ENCODE measurements at regions not wholly inside any gene's neighbourhood (a gene's known extent, or its start where the extent isn't known, plus 50 kb on each side); places are given as distances from the start of the nearest gene placed in this dataset.
"Not testable (repeated sequence)": the region's sequence is repeated elsewhere in the genome, so short reads cannot be mapped to it uniquely, and the experiment has no call there.

- no peaks in the 10 kb centered on the region for H3K4me1 Mint-ChIP-seq
- no peak overlapping the region for H3K27ac Mint-ChIP-seq
- no peaks in the 10 kb centered on the region for H3K36me3 Mint-ChIP-seq
- DNase-seq (no peak), ATAC-seq (ENCODE audit: low read depth in 2 of 2) (no peak)
- H3K4me3 Mint-ChIP-seq = no peak overlapping the region
- H3K27me3 Mint-ChIP-seq = no peaks in the 10 kb centered on the region
- H3K9me3 Mint-ChIP-seq = peaks cover 0 to 2% (median 0%) of the 10 kb centered on the region in 7 donors
- no peak overlapping the region for H3K27ac ChIP-seq (ENCODE audit: insufficient read depth, low read length, poor library complexity, severe bottlenecking)
- no peaks in the 10 kb centered on the region for H3K27me3 ChIP-seq (ENCODE audit: control insufficient read depth, insufficient read depth, low read length)
- no peak overlapping the region for H3K4me3 ChIP-seq (ENCODE audit: low read depth, low read length)
- H3K4me1 ChIP-seq (ENCODE audit: control insufficient read depth, insufficient read depth, low read length, poor library complexity, severe bottlenecking) = no peaks in the 10 kb centered on the region
- H3K9me3 ChIP-seq (ENCODE audit: control insufficient read depth in 2 of 2, low read length in 2 of 2) = no peaks in the 10 kb centered on the region
- no peaks in the 10 kb centered on the region for H3K36me3 ChIP-seq (ENCODE audit: control insufficient read depth, insufficient read depth, low read length)
Observed at GRCh38 chr6:85912582-85912981, 269.9 kb upstream of the SYNCRIP start.

DNA sequence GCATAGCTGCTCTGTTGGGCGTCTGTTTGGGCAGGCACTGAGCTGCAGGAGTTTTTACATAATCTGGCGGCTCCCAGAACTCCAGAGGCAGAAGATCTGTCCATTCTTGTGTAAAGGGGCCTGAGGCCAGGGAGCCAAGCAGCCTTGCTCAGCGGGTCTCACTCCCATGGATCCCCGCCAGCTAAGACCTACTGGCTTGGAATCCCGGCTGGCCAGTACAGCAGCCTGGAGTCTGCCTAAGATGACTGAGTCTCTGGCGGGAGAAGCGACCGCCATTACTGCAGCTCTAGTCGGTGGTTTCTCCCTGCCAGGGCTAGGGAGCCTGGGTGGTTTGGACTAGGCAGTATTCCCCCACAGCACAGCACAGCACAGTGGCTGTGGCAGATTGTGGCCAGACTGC lies 268.4 kb upstream of the SYNCRIP start:
- Mint-ChIP-seq H3K36me3 (no peaks in the 10 kb centered on the region), H3K27ac (no peak overlapping the region), H3K4me3 (no peak overlapping the region), H3K9me3 (peaks cover 0 to 8% (median 2%) of the 10 kb centered on the region in 7 donors), H3K27me3 (no peaks in the 10 kb centered on the region), H3K4me1 (no peaks in the 10 kb centered on the region)
- H3K4me1 ChIP-seq (ENCODE audit: control insufficient read depth, insufficient read depth, low read length, poor library complexity, severe bottlenecking) = no peaks in the 10 kb centered on the region
- DNase-seq (no peak), ATAC-seq (ENCODE audit: low read depth in 2 of 2) (no peak)
- H3K36me3 ChIP-seq (ENCODE audit: control insufficient read depth, insufficient read depth, low read length) = no peaks in the 10 kb centered on the region
- no peaks in the 10 kb centered on the region for H3K9me3 ChIP-seq (ENCODE audit: control insufficient read depth in 2 of 2, low read length in 2 of 2)
- H3K4me3 ChIP-seq (ENCODE audit: low read depth, low read length) = no peak overlapping the region
- H3K27me3 ChIP-seq (ENCODE audit: control insufficient read depth, insufficient read depth, low read length) = no peaks in the 10 kb centered on the region
- H3K27ac ChIP-seq (ENCODE audit: insufficient read depth, low read length, poor library complexity, severe bottlenecking) = no peak overlapping the region

GRCh38 chr6:85908120-85908519 lies 265.4 kb upstream of the SYNCRIP start:
- peaks cover 0 to 13% (median 2%) of the 10 kb centered on the region in 7 donors for H3K9me3 Mint-ChIP-seq
- not testable (repeated sequence) for H3K27me3 Mint-ChIP-seq; H3K4me1 Mint-ChIP-seq; DNase-seq; H3K36me3 ChIP-seq (ENCODE audit: control insufficient read depth, insufficient read depth, low read length); H3K4me3 ChIP-seq (ENCODE audit: low read depth, low read length); H3K4me3 Mint-ChIP-seq; H3K27me3 ChIP-seq (ENCODE audit: control insufficient read depth, insufficient read depth, low read length); H3K27ac Mint-ChIP-seq; H3K9me3 ChIP-seq (ENCODE audit: control insufficient read depth in 2 of 2, low read length in 2 of 2); ATAC-seq (ENCODE audit: low read depth in 2 of 2); H3K27ac ChIP-seq (ENCODE audit: insufficient read depth, low read length, poor library complexity, severe bottlenecking); H3K4me1 ChIP-seq (ENCODE audit: control insufficient read depth, insufficient read depth, low read length, poor library complexity, severe bottlenecking); H3K36me3 Mint-ChIP-seq

DNA sequence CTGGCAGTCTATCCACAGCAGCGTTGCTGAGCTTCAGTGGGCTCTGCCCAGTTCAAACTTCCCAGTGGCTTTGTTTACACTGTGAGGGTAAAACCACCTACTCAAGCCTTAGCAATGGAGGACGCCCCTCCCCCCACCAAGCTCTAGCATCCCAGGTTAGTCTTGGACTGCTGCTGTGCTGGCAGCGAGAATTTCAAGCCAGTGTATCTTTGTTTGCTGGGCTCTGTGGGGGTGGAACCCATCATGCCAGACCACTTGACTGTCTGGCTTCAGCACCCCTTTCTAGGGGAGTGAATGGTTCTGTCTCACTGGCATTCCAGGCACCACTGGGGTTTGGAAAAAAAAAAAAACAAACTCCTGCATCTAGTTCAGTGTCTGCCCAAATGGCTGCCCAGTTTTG lies 249.7 kb upstream of the SYNCRIP start:
- Histone ChIP-seq H3K4me1 (ENCODE audit: control insufficient read depth, insufficient read depth, low read length, poor library complexity, severe bottlenecking) (no peaks in the 10 kb centered on the region), H3K9me3 (ENCODE audit: control insufficient read depth in 2 of 2, low read length in 2 of 2) (no peaks in the 10 kb centered on the region), H3K27ac (ENCODE audit: insufficient read depth, low read length, poor library complexity, severe bottlenecking) (no peak overlapping the region), H3K27me3 (ENCODE audit: control insufficient read depth, insufficient read depth, low read length) (no peaks in the 10 kb centered on the region), H3K4me3 (ENCODE audit: low read depth, low read length) (no peak overlapping the region), H3K36me3 (ENCODE audit: control insufficient read depth, insufficient read depth, low read length) (no peaks in the 10 kb centered on the region)
- DNase-seq (no peak), ATAC-seq (ENCODE audit: low read depth in 2 of 2) (no peak)
- Mint-ChIP-seq H3K27me3 (no peaks in the 10 kb centered on the region), H3K36me3 (no peaks in the 10 kb centered on the region), H3K4me1 (no peaks in the 10 kb centered on the region), H3K9me3 (peaks cover 0 to 21% (median 5%) of the 10 kb centered on the region in 7 donors), H3K4me3 (no peak overlapping the region), H3K27ac (no peak overlapping the region)

DNA sequence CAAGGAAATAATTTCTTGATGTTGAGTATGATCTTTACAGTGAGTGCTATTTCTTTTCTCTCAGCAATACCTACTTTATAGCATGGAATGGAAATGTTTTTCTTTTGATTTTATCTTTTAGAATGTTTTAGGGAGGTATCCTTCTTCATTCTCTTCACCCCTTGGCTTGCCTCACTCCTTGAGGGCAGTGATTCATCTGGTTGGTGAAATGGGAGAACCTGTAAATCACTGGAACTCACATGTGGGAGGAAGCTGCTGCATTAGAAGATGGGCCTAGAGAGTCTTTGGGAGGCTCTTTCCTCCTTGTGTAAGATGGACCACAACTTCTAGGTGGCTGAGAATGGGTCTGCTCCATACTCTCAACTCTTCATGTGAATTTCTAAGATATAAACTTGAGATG lies 244.8 kb upstream of the SYNCRIP start:
- Mint-ChIP-seq H3K4me3 (no peak overlapping the region), H3K27ac (no peak overlapping the region), H3K27me3 (peaks cover 5% of the 10 kb centered on the region), H3K36me3 (no peaks in the 10 kb centered on the region), H3K9me3 (peaks cover 0 to 14% (median 5%) of the 10 kb centered on the region in 7 donors), H3K4me1 (no peaks in the 10 kb centered on the region)
- Histone ChIP-seq H3K9me3 (ENCODE audit: control insufficient read depth in 2 of 2, low read length in 2 of 2) (no peaks in the 10 kb centered on the region), H3K27me3 (ENCODE audit: control insufficient read depth, insufficient read depth, low read length) (no peaks in the 10 kb centered on the region), H3K27ac (ENCODE audit: insufficient read depth, low read length, poor library complexity, severe bottlenecking) (no peak overlapping the region), H3K4me1 (ENCODE audit: control insufficient read depth, insufficient read depth, low read length, poor library complexity, severe bottlenecking) (no peaks in the 10 kb centered on the region), H3K36me3 (ENCODE audit: control insufficient read depth, insufficient read depth, low read length) (no peaks in the 10 kb centered on the region), H3K4me3 (ENCODE audit: low read depth, low read length) (no peak overlapping the region)
- ATAC-seq (ENCODE audit: low read depth in 2 of 2) (no peak), DNase-seq (no peak)

GRCh38 chr6:85868685-85869084 lies 226.0 kb upstream of the SYNCRIP start:
- Histone ChIP-seq H3K9me3 (ENCODE audit: control insufficient read depth in 2 of 2, low read length in 2 of 2) (no peaks in the 10 kb centered on the region), H3K36me3 (ENCODE audit: control insufficient read depth, insufficient read depth, low read length) (no peaks in the 10 kb centered on the region), H3K4me3 (ENCODE audit: low read depth, low read length) (no peak overlapping the region), H3K27me3 (ENCODE audit: control insufficient read depth, insufficient read depth, low read length) (no peaks in the 10 kb centered on the region), H3K4me1 (ENCODE audit: control insufficient read depth, insufficient read depth, low read length, poor library complexity, severe bottlenecking) (no peaks in the 10 kb centered on the region), H3K27ac (ENCODE audit: insufficient read depth, low read length, poor library complexity, severe bottlenecking) (no peak overlapping the region)
- Mint-ChIP-seq H3K4me3 (no peak overlapping the region), H3K27ac (no peak overlapping the region), H3K4me1 (peaks cover 0 to 2% (median 0%) of the 10 kb centered on the region in 4 donors), H3K9me3 (peaks cover 0 to 4% (median 0%) of the 10 kb centered on the region in 7 donors), H3K27me3 (no peaks in the 10 kb centered on the region), H3K36me3 (no peaks in the 10 kb centered on the region)
- DNase-seq = no peak
- no peak for ATAC-seq (ENCODE audit: low read depth in 2 of 2)

- ATAC-seq (ENCODE audit: low read depth in 2 of 2) = no peak
Observed at GRCh38 chr6:85867595-85867994, 224.9 kb upstream of the SYNCRIP start.

DNA sequence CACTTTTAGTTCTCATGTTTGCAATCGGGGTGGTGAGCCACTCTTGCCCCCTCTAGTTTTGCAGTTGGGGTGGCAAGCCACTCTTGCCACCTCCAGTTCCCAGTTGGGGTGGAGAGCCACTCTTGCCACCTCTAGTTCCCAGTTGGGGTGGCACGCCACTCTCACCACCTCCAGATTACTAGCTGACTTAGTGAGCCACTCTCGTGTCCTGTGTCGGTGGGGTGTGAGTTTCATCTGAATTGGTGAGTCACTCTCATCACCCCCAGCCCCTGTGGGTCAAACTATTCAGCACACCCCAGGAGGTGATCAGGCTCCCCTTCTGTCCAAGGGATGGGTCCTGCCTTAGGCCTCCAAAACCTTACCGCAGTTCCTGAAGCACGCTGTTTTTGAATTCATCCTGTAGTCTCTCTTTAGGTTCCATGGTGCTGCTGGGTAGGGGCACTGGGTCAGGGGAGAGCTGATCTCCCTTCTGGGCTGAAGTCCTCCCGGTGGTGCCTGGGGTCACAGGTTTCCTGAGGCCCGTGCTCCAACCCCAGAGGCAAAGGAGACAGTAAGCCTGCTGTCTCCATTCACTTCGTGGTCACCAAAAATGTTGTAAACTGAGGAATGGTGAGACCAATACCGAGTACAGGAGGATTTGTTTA lies 224.2 kb upstream of the SYNCRIP start:
- H3K9me3 Mint-ChIP-seq = peaks cover 0 to 4% (median 0%) of the 10 kb centered on the region in 7 donors
- peaks cover 0 to 2% (median 0%) of the 10 kb centered on the region in 4 donors for H3K4me1 Mint-ChIP-seq
- H3K27me3 Mint-ChIP-seq = no peaks in the 10 kb centered on the region
- ATAC-seq (ENCODE audit: low read depth in 2 of 2) = no peak
- no peak for DNase-seq
- H3K4me3 Mint-ChIP-seq = no peak overlapping the region
- H3K27ac Mint-ChIP-seq = no peak overlapping the region
- H3K9me3 ChIP-seq (ENCODE audit: control insufficient read depth in 2 of 2, low read length in 2 of 2) = no peaks in the 10 kb centered on the region
- no peak overlapping the region for H3K27ac ChIP-seq (ENCODE audit: insufficient read depth, low read length, poor library complexity, severe bottlenecking)
- no peaks in the 10 kb centered on the region for H3K36me3 Mint-ChIP-seq
- no peaks in the 10 kb centered on the region for H3K4me1 ChIP-seq (ENCODE audit: control insufficient read depth, insufficient read depth, low read length, poor library complexity, severe bottlenecking)
- H3K27me3 ChIP-seq (ENCODE audit: control insufficient read depth, insufficient read depth, low read length) = no peaks in the 10 kb centered on the region
- no peak overlapping the region for H3K4me3 ChIP-seq (ENCODE audit: low read depth, low read length)
- H3K36me3 ChIP-seq (ENCODE audit: control insufficient read depth, insufficient read depth, low read length) = no peaks in the 10 kb centered on the region

More at GRCh38 chr6:85867595-85867994, 224.9 kb upstream of the SYNCRIP start:
- peaks cover 0 to 2% (median 0%) of the 10 kb centered on the region in 4 donors for H3K4me1 Mint-ChIP-seq
- Histone ChIP-seq H3K27me3 (ENCODE audit: control insufficient read depth, insufficient read depth, low read length) (no peaks in the 10 kb centered on the region), H3K4me3 (ENCODE audit: low read depth, low read length) (no peak overlapping the region), H3K27ac (ENCODE audit: insufficient read depth, low read length, poor library complexity, severe bottlenecking) (no peak overlapping the region), H3K4me1 (ENCODE audit: control insufficient read depth, insufficient read depth, low read length, poor library complexity, severe bottlenecking) (no peaks in the 10 kb centered on the region), H3K9me3 (ENCODE audit: control insufficient read depth in 2 of 2, low read length in 2 of 2) (no peaks in the 10 kb centered on the region), H3K36me3 (ENCODE audit: control insufficient read depth, insufficient read depth, low read length) (no peaks in the 10 kb centered on the region)
- H3K36me3 Mint-ChIP-seq = no peaks in the 10 kb centered on the region
- H3K9me3 Mint-ChIP-seq = peaks cover 0 to 2% (median 0%) of the 10 kb centered on the region in 7 donors
- no peak overlapping the region for H3K27ac Mint-ChIP-seq
- DNase-seq = no peak
- H3K4me3 Mint-ChIP-seq = no peak overlapping the region
- no peaks in the 10 kb centered on the region for H3K27me3 Mint-ChIP-seq

Measured in CD4-positive, CD25-positive, alpha-beta regulatory T cell (primary cell).